Fibroblast of upper back skin (primary cell): ENCODE measurements at regions not wholly inside any gene's neighbourhood (a gene's known extent, or its start where the extent isn't known, plus 50 kb on each side); places are given as distances from the start of the nearest gene placed in this dataset.

ENCODE experiments used
- DNase-seq: peaks from one replicate; pipeline ENCODE4 v3.0.0-alpha.2; 2013

GRCh38 chr4:111761531-111761930, 383.7 kb upstream of the FAM241A start:
- DNase-seq = peak; percentile 62

GRCh38 chr4:111770514-111770913, 374.7 kb upstream of the FAM241A start:
- DNase-seq = no peak

GRCh38 chr4:111773858-111774257, 371.4 kb upstream of the FAM241A start:
- DNase-seq = peak; percentile 49

GRCh38 chr4:111775556-111776297, 369.5 kb upstream of the FAM241A start:
- DNase-seq = peak; percentile 71

- peak; percentile 85 for DNase-seq
These were observed 368.7 kb upstream of the FAM241A start for GRCh38 chr4:111776561-111776960.

GRCh38 chr4:111778543-111778942, 366.7 kb upstream of the FAM241A start:
- DNase-seq = peak; percentile 57

- no peak for DNase-seq
These were observed 364.3 kb upstream of the FAM241A start for GRCh38 chr4:111780965-111781364.

GRCh38 chr4:111781611-111782010, 363.6 kb upstream of the FAM241A start:
- no peak for DNase-seq

- no peak for DNase-seq
These were observed 357.2 kb upstream of the FAM241A start for GRCh38 chr4:111788099-111788498.

- no peak for DNase-seq
These were observed 355.2 kb upstream of the FAM241A start for GRCh38 chr4:111789901-111790640.

GRCh38 chr4:111792632-111793031, 352.6 kb upstream of the FAM241A start:
- DNase-seq = no peak

GRCh38 chr4:111793433-111794091, 351.7 kb upstream of the FAM241A start:
- DNase-seq = no peak

- peak; percentile 28 for DNase-seq
These were observed 347.6 kb upstream of the FAM241A start for GRCh38 chr4:111797455-111798163.

- no peak for DNase-seq
These were observed 346.4 kb upstream of the FAM241A start for GRCh38 chr4:111798840-111799239.

GRCh38 chr4:111800551-111800950, 344.7 kb upstream of the FAM241A start:
- no peak for DNase-seq

- DNase-seq = peak; percentile 20
These were observed 343.1 kb upstream of the FAM241A start for GRCh38 chr4:111802191-111802590.

GRCh38 chr4:111806331-111806730, 338.9 kb upstream of the FAM241A start:
- no peak for DNase-seq

- DNase-seq = no peak
These were observed 337.7 kb upstream of the FAM241A start for GRCh38 chr4:111807576-111807975.

GRCh38 chr4:111808174-111808573, 337.1 kb upstream of the FAM241A start:
- DNase-seq = no peak

- no peak for DNase-seq
These were observed 333.6 kb upstream of the FAM241A start for GRCh38 chr4:111811661-111812060.

- DNase-seq = no peak
These were observed 333.1 kb upstream of the FAM241A start for GRCh38 chr4:111812114-111812513.

GRCh38 chr4:111812760-111813159, 332.5 kb upstream of the FAM241A start:
- DNase-seq = no peak

- DNase-seq = no peak
These were observed 331.6 kb upstream of the FAM241A start for GRCh38 chr4:111813555-111814140.
